HUES64 (cell line): ENCODE measurements at regions not wholly inside any gene's neighbourhood (a gene's known extent, or its start where the extent isn't known, plus 50 kb on each side); places are given as distances from the start of the nearest gene placed in this dataset.

ENCODE experiments used
- H3K27ac ChIP-seq: 2 replicates; pipeline ENCODE4 v1.7.0; 2013; ENCODE audit warnings: low read depth, low read length, inconsistent platforms
- H3K27me3 ChIP-seq: 2 replicates; pipeline ENCODE4 v1.6.1; 2013; ENCODE audit warnings: mild to moderate bottlenecking, low read length; ENCODE audit not compliant: insufficient read depth
- H3K36me3 ChIP-seq: 2 replicates; pipeline ENCODE4 v1.6.1; 2013; ENCODE audit warnings: mild to moderate bottlenecking, low read length; ENCODE audit not compliant: insufficient read depth
- H3K4me1 ChIP-seq: 2 replicates; pipeline ENCODE4 v1.6.1; 2013; ENCODE audit warnings: mild to moderate bottlenecking, low read length, moderate library complexity; ENCODE audit not compliant: insufficient read depth
- H3K4me3 ChIP-seq: 2 replicates; pipeline ENCODE4 v1.5.1; 2013; ENCODE audit warnings: mild to moderate bottlenecking, low read length, moderate library complexity
- H3K9ac ChIP-seq: 2 replicates; pipeline ENCODE4 v1.6.1; 2013; ENCODE audit warnings: mild to moderate bottlenecking, low read depth, low read length
- H3K9me3 ChIP-seq: 2 replicates; pipeline ENCODE4 v1.6.1; 2013; ENCODE audit warnings: low read depth, low read length; ENCODE audit not compliant: insufficient read depth
- WGBS: fragments of 150-250, 120-280 bp; methylation state at CpG from one replicate; pipeline ENCODE4 v1.1.7; 2013; ENCODE audit warnings: missing lambda C conversion rate; 5-methylcytosine and 5-hydroxymethylcytosine counted together

DNA sequence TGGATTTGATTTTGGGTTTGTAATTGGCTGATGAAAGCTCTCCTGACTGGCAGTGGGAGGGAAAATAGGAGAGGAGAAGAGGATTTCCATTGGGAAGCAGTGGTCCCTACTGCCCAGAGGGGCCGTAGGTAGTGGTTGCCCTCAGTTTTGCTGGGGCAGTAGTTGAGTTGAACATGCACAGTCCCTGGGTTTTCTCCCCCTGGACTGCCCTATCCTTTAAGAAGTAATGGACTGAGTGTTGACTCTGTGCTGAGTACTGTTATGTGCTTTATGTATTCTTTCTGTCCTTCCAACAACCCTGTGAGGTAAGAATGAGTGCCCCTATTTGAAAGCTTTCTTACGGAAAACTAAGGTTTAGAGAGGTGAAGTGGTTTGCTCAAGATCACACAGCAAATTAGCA is 111.2 kb upstream of the RPS23 start:
- Histone ChIP-seq H3K27me3 (no peaks in the 10 kb centered on the region), H3K4me3 (no peak overlapping the region), H3K27ac (no peak overlapping the region), H3K36me3 (no peaks in the 10 kb centered on the region), H3K9me3 (no peaks in the 10 kb centered on the region), H3K4me1 (no peaks in the 10 kb centered on the region), H3K9ac (no peak overlapping the region)
- 90% methylated on average over 2 of the region's 2 CpGs for WGBS

DNA sequence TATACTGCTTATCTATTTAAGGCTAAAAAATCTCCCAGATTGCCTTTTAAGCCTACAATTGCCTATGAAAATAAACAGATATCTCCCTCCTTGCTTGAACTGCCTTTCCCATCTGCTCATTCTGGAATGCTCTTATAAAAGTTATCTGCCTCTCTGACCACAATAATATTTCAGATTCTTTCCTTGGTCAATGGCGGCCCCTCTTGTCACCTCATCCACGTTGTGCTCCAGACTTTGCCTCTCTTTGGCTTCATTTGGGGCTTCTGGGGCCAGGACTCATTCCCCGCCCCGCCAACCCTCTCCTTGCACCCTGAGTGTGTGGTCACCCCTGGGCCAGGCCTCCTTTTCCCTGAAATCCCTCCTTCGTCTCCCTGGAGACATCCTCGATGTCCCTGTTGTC is 110.0 kb upstream of the RPS23 start:
- 92% methylated on average over 6 of the region's 6 CpGs for WGBS
- Histone ChIP-seq H3K27ac (no peak overlapping the region), H3K4me3 (no peak overlapping the region), H3K4me1 (no peaks in the 10 kb centered on the region), H3K9ac (no peak overlapping the region), H3K27me3 (no peaks in the 10 kb centered on the region), H3K36me3 (no peaks in the 10 kb centered on the region), H3K9me3 (no peaks in the 10 kb centered on the region)

DNA sequence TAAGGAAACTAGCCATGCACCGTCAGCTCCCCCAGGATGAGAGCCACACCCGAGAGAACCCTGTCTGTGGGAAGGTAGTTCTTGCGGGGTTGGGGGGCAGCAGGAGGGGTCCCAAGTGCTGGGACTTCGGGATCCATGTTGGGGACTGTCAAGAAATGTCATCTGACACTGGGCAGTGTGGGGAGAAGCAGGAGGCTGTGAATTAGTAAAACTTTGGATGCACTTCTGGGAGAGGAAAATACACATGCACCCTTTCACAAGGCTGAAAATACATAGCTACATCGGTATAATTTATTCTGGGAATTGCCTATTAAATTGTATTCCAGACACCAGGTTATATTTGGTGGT is 109.6 kb upstream of the RPS23 start:
- 91% methylated on average over 5 of the region's 5 CpGs for WGBS
- H3K9me3 ChIP-seq, result no peaks in the 10 kb centered on the region
- no peaks in the 10 kb centered on the region for H3K4me1 ChIP-seq
- H3K27ac ChIP-seq, result no peak overlapping the region
- no peak overlapping the region for H3K9ac ChIP-seq
- no peaks in the 10 kb centered on the region for H3K36me3 ChIP-seq
- no peak overlapping the region for H3K4me3 ChIP-seq
- no peaks in the 10 kb centered on the region for H3K27me3 ChIP-seq

DNA sequence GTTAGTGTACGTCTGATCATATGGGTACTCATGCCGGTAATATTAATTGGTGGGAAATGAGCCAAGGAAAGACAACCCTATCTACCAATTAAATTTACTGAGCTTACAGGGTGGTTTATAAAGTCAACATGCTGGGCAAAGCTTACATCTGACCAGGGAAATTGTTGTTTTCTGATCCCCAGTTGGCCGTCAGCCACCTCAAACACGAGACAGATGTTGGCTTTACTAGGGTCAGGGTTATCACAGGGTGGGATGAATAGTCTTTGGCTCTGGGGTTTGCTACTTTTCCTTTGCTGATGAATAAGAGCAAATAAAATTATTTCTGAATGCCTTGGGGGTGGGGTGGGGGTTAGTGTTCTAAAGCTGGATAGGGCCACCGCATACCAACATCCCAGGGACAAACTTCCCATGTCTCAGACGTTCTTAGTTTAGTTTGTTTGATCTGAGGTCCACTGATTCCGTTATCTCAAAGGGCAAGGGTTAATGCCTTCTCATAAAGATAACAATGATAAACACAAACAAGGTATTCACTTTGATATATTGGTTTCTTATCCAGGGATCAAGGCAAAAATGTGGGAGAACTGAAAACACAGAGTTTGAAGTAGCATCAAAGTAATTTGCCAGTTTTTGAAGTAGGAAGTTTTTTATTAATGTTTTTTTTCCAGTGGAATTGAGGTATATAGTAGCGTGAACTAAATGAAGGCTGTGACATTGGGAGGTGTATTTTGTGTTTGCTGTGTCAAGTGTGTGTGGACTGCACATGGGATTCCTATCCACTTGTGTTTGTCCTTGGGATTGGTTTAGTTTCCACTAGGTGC is 109.1 kb upstream of the RPS23 start:
- no peaks in the 10 kb centered on the region for H3K4me1 ChIP-seq
- H3K27me3 ChIP-seq, result no peaks in the 10 kb centered on the region
- no peak overlapping the region for H3K4me3 ChIP-seq
- H3K27ac ChIP-seq, result no peak overlapping the region; the same call in 1 of the 2 replicates
- 87% methylated on average over 6 of the region's 8 CpGs for WGBS
- H3K9me3 ChIP-seq, result no peaks in the 10 kb centered on the region
- H3K9ac ChIP-seq, result no peak overlapping the region
- no peaks in the 10 kb centered on the region for H3K36me3 ChIP-seq

DNA sequence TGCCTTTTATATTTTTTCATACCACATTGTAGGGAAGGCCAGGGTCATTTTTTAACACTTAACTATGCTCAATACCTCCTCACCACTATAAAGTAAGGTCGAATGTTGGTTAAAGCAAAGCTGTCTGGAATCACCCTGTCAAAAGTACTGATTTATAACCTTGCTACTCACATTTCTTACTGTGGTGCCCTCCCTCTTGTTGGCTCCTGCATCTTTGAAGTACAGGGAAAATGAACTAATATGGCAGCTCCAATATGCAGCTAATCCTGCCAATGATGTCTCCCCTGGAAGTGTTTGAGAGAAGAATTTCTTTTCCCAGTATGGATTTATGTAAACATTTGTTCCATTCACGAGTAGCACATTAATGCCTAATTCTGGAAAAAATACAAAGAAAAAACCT is 108.4 kb upstream of the RPS23 start:
- H3K4me3 ChIP-seq, result no peak overlapping the region
- 92% methylated on average over 2 of the region's 2 CpGs for WGBS
- H3K36me3 ChIP-seq, result no peaks in the 10 kb centered on the region
- no peaks in the 10 kb centered on the region for H3K27me3 ChIP-seq
- H3K27ac ChIP-seq, result no peak overlapping the region
- no peaks in the 10 kb centered on the region for H3K9me3 ChIP-seq
- H3K9ac ChIP-seq, result no peak overlapping the region
- H3K4me1 ChIP-seq, result no peaks in the 10 kb centered on the region

DNA sequence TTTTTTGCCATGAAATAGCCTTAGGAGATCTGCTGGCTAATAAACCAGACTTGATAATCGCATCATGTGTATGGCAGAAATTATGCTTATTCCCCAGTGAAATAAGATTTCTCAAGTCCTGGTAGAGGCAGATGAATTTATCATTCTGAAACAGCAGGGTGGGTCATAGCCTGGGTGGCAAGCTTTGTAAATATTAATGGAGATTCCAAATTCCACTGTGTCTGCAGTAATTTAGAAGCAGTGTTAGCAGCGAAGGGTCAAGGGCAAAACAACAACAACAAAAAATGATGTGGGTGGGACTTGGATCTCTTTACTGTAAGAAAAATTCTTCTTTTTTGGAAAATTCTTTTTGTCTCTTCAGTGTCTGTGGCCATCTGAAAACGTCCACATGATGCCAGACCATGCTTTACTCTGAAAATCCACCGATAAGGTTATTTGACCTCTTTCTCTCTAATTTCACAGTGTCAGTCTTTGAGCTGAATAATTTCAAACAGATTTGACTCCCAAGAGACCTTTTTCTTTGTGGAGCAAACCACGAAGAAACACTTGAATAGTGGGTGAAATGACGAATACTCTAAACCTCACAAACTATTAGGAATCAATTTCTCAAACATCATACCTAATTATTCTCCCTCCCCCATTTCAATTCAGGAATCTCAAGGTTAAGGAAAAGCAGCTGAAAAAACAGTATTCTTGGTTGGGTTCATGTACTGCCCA is 106.0 kb upstream of the RPS23 start:
- Histone ChIP-seq H3K36me3 (no peaks in the 10 kb centered on the region), H3K4me1 (0 out of 2 replicates have a peak, but pooled peaks cover 4% of the 10 kb centered on the region), H3K4me3 (no peak overlapping the region), H3K27me3 (no peaks in the 10 kb centered on the region), H3K9ac (no peak overlapping the region), H3K27ac (no peak overlapping the region), H3K9me3 (0 out of 2 replicates have a peak, but pooled peaks cover 5% of the 10 kb centered on the region)
- WGBS, result 93% methylated on average over 6 of the region's 6 CpGs

DNA sequence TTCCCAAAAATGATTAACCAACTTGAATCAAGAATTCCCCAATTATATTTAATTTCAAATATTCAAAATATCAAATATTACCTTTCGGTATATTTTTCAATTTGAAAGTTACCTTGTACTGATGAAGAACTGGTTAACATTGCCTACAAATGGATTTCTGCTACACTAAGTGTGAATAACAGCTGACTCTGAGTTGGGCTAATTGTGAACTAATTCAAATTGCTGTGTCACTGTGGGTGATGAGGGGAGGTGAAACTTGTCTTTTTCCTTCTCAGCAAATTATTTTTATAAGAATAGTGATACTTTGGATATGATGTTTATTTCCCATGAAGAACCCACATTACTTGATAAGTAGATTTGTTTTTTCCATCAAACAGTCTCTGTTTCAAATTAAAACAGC is 103.4 kb upstream of the RPS23 start:
- no peaks in the 10 kb centered on the region for H3K36me3 ChIP-seq
- no peak overlapping the region for H3K27ac ChIP-seq
- H3K27me3 ChIP-seq, result no peaks in the 10 kb centered on the region
- H3K4me1 ChIP-seq, result 0 out of 2 replicates have a peak, but pooled peaks cover 5% of the 10 kb centered on the region
- peaks cover 11% of the 10 kb centered on the region; the same call in 1 of the 2 replicates for H3K9me3 ChIP-seq
- 100% methylated on average over 1 of the region's 1 CpG for WGBS
- H3K9ac ChIP-seq, result no peak overlapping the region
- no peak overlapping the region for H3K4me3 ChIP-seq

DNA sequence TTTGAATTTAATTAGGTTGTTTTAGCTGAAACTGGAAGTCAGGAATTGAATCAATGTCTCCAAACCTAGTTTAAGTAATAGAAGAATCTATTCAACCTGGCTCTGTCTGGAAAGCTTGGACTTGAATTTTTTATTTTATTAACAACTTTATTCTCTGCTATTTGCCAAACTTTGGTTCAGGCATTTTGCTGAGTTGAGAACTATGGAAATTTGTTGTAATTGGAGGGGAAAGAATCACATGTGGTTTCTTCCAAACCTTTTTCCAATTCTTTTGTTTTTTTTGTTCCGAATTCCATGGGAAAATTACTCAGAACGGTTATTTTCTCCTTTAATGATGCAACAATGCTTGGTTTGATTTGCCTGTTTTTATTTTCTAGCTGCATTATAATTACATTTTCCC is 98.2 kb upstream of the RPS23 start:
- Histone ChIP-seq H3K4me1 (0 out of 2 replicates have a peak, but pooled peaks cover 7% of the 10 kb centered on the region), H3K27me3 (no peaks in the 10 kb centered on the region), H3K9ac (no peak overlapping the region), H3K27ac (no peak overlapping the region), H3K4me3 (no peak overlapping the region), H3K36me3 (no peaks in the 10 kb centered on the region), H3K9me3 (peaks cover 11% of the 10 kb centered on the region; the same call in 1 of the 2 replicates)
- WGBS, result 100% methylated on average over 2 of the region's 2 CpGs

DNA sequence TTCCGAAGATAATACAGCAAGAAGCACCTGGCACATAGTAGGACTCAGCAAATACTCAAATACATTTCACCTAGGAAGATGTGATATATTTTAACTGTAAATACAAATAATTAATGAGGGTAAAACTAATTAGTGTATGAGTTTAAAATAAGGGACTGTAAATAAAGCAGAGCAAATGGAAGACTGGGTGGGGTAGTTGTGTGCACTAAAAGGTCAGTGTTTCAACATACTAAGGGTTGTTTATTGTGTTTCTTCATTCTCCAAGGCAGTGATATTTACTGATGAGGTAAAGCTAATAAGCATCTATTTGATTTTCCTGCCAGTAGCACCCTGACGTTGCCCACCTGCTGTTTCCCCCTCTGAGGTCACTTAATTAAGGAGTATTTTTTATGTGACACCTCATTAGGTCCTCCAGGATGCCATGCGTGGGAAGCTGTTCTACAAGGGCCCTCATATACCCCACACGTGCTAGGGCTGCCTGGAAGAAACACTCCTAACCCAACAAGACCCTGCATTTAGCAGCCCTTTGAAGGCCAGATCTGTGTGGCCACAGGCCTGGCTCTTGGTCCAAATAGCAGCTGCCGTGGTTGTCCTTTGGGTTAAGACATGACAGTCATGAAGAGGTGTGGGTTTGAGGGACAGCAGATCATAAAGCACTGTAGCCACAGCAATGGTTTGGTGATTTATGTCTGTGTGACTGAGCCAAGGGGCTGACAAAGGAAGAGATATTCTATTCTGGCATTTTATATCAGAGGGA is 97.5 kb upstream of the RPS23 start:
- Histone ChIP-seq H3K4me1 (0 out of 2 replicates have a peak, but pooled peaks cover 4% of the 10 kb centered on the region), H3K27ac (no peak overlapping the region), H3K9me3 (peaks cover 11% of the 10 kb centered on the region; the same call in 1 of the 2 replicates), H3K36me3 (no peaks in the 10 kb centered on the region), H3K4me3 (no peak overlapping the region), H3K9ac (no peak overlapping the region), H3K27me3 (no peaks in the 10 kb centered on the region)
- WGBS, result 88% methylated on average over 5 of the region's 5 CpGs

DNA sequence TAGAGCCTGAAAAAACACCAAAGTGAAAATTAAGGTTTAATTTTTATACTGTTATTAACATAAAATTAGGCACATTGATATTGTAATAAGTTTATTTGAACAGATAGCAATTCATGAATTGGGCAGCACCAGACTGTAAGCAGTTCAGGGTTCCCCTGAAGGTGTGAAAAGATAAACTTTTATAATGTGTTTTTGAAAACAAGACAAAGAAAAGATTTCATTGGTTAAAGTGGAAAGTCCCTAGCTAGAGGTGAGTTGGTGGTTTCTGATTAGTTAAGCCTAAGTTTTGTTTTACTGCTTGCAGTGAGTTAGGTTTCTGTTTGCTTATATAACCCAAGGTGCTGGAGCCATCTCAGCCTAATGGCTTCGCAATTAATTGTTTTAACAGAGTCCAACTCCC is 96.5 kb upstream of the RPS23 start:
- H3K36me3 ChIP-seq, result no peaks in the 10 kb centered on the region
- 0 out of 2 replicates have a peak, but pooled peaks cover 3% of the 10 kb centered on the region for H3K4me1 ChIP-seq
- H3K27ac ChIP-seq, result no peak overlapping the region
- 98% methylated on average over 1 of the region's 1 CpG for WGBS
- H3K9ac ChIP-seq, result no peak overlapping the region
- no peak overlapping the region for H3K4me3 ChIP-seq
- H3K27me3 ChIP-seq, result no peaks in the 10 kb centered on the region
- peaks cover 7% of the 10 kb centered on the region; the same call in 1 of the 2 replicates for H3K9me3 ChIP-seq

DNA sequence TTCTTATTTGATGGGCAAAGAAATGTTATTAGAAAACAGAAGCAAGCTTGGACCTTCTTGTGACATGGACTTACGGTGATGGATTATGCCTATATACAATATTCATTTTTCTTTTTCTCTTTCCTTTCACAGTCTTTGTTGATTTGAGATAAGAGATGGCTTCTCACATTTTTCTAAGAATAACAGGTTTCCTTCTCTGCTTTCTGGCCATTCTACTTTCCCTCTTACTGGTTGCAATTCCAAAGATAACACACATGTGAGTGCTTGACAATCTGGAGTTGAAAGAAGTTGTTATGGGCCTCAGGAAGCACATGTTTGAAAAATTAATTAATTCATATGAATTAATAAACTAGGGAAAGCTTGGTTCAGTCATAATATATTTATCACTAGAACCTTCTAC is 89.8 kb upstream of the RPS23 start:
- Histone ChIP-seq H3K27ac (no peak overlapping the region), H3K36me3 (no peaks in the 10 kb centered on the region), H3K9me3 (no peaks in the 10 kb centered on the region), H3K27me3 (no peaks in the 10 kb centered on the region), H3K4me1 (no peaks in the 10 kb centered on the region), H3K9ac (no peak overlapping the region), H3K4me3 (no peak overlapping the region)
- WGBS, result no CpG with 5 or more reads among the region's 1 CpG
